ENCODE measurements at regions not wholly inside any gene's neighbourhood (a gene's known extent, or its start where the extent isn't known, plus 50 kb on each side); places are given as distances from the start of the nearest gene placed in this dataset.

GRCh38 chr2:121977326-121977725, 221.9 kb downstream of the TSN start:
- no peak for TF ChIP-seq POLR2A (IDR thresholded peaks at IDR 0.05; ENCODE audit: low read length)
- TF ChIP-seq GATA1 (IDR thresholded peaks at IDR 0.05; ENCODE audit: low read depth, low read length), result no peak
